ENCODE measurements at regions not wholly inside any gene's neighbourhood (a gene's known extent, or its start where the extent isn't known, plus 50 kb on each side); places are given as distances from the start of the nearest gene placed in this dataset.
A peak's percentile ranks its signal among the peaks of the same experiment; 100 is the strongest.

DNA sequence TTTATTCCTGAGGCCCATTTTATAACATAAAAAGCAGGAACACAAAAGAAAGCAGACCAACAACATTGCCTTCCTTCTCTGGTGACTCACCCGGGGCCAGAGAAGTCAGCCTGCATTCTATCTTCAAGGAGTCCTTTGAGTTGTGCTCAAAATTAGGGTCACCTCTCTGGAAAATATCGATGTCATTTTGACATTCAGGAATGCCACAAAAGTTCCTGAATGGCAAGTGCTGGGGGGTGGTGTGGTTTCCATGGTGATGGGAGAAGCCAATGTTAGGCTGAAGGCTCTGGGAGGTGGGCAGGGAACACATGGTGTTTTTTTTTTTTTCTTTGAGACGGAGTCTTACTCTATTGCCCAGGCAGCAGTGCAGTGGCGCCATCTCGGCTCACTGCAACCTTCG is 159.6 kb downstream of the HAPSTR1 start:
- DNase-seq (ENCODE audit: low spot score): no peak

DNA sequence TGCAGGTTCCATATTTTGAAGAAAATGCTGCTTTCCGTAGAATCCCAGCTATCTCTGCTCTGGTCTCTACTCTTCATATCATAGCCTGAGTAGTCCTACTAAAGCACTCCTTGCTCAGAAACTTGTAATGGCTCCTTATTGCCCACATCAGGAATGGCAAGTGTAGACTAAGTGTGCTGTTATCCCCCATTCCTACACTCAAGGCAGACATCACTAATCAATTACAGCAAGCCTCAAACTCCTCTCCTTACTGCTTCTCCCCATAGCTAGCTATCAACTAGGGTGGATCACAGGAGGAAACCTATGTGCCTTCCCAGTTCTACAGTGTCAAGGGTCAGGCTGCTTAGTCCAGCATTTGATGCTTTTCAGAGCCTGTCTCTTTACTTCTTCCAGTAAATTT is 163.4 kb downstream of the HAPSTR1 start:
- DNase-seq (ENCODE audit: low spot score): no peak

- DNase-seq (ENCODE audit: low spot score): peak; percentile 20
Measured at GRCh38 chr16:9256196-9256595, 164.8 kb downstream of the HAPSTR1 start.

DNA sequence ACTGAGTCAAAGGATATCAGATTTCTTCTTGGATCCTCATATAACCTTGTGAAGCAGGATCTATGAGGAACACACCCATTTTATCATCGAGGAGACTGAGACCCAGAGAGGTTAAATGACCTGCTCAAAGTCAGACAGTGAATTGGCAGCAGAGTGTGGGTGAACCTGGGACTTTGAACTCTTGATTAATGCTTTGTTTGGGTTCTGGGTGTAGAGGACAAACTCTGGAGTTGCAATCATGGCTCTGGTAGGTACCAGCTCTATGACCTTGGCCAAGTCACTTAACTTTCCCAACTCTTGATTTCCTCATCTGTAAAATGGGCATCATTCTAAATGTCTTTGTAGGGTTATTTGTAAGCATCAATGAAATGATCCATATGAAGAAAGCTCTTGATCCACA is 166.4 kb downstream of the HAPSTR1 start:
- no peak for DNase-seq (ENCODE audit: low spot score)

DNA sequence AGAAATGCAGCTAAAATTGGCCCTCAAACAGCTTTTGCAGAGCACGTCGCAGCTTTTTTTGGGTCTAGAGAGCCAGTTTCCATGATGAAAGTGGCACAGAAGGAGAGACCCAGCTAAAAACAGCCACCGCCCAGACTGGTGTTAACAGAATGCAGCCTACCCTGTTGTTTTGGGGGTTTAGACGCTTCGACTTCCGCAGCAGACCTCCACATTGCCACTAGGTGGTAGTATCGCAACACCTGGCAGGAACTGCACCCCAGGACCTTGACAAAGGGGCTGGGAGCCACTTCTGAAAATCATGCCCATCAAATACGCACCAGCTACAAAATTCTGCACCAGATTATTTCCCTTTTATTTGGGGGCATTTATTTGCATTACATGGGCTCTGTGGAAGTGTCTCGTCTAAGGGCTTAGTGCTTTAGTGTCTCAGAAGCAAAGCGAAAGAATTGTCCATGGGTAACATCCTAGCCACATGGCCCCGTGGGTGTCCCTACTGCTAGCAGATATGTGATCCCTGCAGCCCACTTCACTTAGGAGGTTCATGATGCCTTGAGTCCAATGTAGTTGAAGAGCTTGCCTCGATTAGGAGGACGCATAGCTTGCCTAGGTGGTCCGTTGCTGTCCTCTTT is 167.1 kb downstream of the HAPSTR1 start:
- DNase-seq (ENCODE audit: low spot score): no peak

DNA sequence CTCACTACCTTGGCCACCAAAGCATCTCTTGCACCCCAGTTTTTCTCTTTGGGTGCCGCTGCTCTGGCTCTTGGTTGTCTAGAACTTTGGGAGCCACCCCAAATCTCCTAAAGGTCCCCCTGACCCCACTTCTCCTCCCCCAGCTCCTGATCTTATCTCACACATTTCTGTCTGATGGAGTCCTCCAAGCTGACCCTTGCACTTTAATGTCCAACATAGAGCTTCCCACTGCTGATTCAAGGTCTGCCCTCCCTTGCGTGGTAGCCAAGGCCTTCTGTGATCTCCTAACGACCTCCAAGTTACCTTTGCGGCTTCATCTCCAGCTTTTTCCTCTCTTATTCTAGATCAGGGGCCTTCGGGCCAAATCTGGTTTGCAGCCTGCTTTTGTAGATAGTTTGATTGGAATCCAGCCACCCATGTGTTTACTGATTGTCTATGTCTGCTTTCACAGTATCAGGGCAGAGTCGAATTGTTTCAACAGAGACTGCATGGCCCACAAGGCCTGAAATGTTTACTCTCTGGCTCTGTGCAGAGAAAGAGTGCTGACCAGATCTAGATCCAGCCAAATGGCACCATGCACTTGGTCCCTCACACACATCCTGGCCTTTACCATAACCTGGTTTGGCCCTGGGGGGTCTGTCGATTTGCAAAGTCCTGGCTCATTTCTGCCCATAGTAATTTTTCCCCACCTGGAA is 168.6 kb downstream of the HAPSTR1 start:
- DNase-seq (ENCODE audit: low spot score): no peak

GRCh38 chr16:9260666-9261065 is 169.2 kb downstream of the HAPSTR1 start:
- no peak for DNase-seq (ENCODE audit: low spot score)

DNA sequence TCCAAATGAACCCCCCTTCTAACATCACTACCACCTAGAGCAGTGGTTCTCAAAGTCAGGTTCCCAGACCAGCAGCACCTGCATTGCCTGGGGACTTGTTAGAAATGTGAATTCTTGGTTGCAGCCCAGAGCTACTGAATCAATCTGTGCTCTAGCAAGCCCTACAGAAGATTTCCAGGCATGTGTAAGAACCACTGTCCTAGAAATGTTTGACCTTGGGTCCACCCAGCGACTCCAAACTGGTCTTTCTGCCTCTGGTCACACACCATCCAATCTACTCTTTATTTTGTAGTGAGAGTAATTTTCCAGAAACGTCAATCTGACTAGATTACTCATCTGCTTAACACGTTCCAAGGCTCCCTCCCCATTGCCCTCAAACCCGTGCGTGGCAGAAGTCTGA is 169.9 kb downstream of the HAPSTR1 start:
- no peak for DNase-seq (ENCODE audit: low spot score)

DNA sequence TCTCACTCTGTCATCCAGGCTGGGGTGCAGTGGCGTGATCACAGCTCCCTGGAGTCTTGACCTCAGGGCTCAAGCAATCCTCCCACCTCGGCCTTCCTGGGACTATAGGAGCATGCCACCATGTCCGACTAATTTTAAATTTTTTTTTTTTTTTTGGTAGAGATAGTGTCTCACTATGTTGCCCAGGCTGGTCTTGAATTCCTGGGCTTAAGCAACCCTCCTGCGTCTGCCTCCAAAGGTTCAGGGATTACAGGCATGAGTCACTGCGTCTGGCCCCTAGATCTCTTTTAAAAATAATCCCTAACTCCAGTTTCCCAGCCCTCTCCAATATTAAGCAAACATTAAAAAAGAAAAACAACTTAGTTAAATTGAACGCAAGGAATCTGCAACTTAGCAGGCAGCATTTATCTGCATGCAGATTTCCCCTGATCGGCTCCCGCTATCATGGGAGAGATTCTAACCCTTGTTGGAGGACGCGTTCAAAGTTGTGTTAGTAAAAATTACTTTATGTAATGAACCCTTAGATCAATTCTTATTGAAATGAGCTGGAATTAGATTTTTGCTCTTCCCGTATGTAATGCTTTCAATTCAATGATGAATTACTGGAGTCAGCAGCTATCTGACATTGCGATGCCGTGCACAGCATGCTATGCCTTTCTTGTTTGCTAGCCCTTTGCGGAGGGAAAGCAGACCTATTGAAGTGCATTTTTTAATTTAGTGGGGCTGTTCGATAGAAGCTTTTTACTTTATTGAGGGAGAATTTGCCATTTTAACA is 171.7 kb downstream of the HAPSTR1 start:
- no peak for DNase-seq (ENCODE audit: low spot score)

DNA sequence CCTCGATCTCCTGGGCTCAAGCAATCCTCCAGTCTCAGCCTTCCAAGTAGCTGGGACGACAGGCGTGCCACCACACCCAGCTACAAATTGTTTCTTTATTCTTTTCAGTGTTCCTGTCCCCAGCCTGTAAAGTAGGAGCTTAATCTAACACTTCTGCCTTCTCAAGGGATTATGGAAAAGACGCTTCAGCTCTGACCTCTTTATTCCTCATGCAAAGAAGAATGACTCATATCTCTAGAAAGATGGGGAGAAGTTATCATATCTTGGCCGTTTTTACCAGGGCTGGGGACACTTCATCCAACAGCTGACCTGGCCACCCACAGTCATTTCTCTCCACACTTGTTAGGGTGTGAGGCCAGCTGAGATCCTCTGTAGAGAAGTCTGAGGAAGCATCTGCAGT is 172.6 kb downstream of the HAPSTR1 start:
- DNase-seq (ENCODE audit: low spot score): no peak

GRCh38 chr16:9268446-9268845 is 177.0 kb downstream of the HAPSTR1 start:
- no peak for DNase-seq (ENCODE audit: low spot score)

DNA sequence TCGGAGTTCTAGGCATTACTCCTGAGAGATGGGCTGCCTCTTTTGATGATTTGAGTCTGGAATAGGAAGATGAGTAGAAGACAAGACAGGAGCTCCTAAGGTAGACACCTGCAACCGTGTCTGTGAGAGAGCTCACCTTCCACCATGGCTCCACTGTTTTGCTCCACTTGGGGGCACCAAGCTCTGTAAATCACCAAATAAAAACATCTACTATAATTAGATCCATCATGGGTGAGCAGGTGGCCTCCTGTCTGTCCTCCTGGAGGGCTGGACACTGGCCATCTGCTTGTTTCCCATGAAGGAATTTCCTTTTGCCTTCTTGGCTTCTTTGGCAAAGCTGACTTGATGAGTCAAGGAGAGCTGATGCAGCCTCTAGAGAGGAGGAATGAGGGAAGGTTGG is 179.0 kb downstream of the HAPSTR1 start:
- no peak for DNase-seq (ENCODE audit: low spot score)

DNA sequence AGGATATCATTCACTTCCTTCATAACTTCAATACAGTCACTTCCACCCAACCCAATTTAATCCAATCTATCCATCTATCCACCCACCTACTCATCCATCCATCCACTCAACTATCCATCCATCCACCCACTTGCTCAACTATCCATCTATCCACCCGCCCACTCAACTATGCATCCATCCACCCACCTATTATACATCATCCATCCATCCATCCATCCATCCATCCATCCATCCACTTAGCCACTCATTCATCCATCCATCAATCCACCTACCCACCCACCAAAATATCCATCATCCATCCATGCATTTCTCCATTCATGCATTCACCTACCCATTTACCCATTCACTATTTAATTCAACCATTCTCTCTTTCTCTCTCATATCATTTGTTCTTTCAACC is 179.5 kb downstream of the HAPSTR1 start:
- DNase-seq (ENCODE audit: low spot score): no peak

GRCh38 chr16:9271841-9272240 is 180.4 kb downstream of the HAPSTR1 start:
- DNase-seq (ENCODE audit: low spot score): no peak

GRCh38 chr16:9275377-9275776 is 183.9 kb downstream of the HAPSTR1 start:
- no peak for DNase-seq (ENCODE audit: low spot score)

DNA sequence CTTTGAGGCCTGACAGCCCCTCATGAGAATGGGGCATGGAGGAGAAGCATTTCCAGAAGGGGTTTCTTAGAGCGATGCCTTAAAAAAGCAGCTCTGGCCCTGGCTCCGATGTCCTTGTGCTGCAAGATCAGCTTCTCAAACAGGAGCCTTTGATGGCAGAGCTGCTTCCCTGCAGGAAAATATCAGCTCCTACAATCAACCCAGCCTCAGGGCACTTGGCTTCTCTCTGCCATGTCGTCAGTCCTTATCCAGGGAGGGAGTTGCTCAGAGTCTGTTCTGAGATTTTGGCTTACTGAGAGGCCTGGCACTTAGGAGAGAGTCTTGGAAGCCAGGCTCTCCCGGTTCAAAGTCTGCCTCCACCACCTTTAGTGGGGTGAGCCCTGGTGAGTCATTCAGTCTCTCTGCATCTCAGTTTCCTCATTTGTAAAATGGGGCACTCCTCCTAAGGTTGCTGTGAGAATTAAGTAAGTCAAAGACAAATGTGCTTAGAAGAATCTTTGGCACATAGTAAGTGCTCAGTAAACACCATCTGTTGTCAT is 184.4 kb downstream of the HAPSTR1 start:
- DNase-seq (ENCODE audit: low spot score): no peak

DNA sequence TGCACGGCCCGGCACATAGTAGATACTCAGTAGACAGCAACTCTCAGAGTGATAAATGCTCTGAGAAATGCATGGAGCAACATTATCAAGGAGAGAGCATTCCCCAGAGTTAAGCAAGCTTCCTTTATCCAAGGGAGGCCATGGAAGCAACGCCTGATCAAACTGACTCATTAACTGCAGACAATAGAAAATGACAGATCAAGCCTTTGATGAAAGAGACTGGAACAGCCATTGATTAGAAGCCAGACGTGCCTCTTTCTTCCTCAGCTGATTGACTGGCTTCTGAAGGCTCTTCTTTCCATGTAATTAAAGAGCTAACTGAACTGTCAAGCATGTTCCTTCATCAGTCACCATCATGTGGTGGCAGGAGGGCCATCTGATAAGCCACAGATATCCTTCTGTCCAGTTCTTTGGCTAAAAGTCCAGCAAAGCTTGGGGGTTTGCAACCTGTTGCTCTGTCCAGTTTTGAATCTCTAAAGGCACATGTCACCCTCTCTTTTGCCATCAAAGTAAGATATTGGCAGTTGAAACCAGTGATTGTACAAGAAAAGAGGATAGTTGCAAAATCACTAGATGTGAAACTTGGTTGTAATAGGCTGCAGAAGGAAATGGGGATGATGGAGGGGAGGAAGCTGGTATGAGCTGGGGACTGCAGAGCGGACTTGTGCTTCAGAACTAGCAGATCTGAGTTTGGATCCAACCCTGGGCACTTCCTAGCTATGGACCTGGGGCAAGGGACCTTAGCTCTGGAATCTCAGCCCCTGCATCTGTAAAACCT is 188.0 kb downstream of the HAPSTR1 start:
- no peak for DNase-seq (ENCODE audit: low spot score)

DNA sequence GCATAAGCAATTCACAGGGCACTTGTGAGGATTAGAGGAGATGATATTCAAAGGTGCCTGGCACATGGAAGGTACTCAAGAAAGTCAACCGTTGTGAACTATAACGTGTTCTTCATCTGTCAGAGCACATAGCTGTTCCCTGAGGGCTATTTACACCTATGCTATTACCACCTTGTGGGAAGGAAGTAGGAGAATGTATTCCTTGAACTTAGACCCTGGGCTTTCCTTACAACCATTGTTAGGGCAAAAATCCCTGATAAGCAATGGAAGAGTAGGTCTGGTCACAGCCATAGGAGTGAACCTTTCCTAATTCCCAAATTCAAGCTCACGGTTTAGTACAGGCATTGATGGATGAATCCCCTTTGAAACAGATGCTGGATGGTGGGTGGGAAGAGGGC is 188.6 kb downstream of the HAPSTR1 start:
- no peak for DNase-seq (ENCODE audit: low spot score)

- DNase-seq (ENCODE audit: low spot score): no peak
Measured at GRCh38 chr16:9286930-9287329, 195.5 kb downstream of the HAPSTR1 start.

GRCh38 chr16:9296271-9296590 is 204.8 kb downstream of the HAPSTR1 start:
- DNase-seq (ENCODE audit: low spot score): no peak

DNA sequence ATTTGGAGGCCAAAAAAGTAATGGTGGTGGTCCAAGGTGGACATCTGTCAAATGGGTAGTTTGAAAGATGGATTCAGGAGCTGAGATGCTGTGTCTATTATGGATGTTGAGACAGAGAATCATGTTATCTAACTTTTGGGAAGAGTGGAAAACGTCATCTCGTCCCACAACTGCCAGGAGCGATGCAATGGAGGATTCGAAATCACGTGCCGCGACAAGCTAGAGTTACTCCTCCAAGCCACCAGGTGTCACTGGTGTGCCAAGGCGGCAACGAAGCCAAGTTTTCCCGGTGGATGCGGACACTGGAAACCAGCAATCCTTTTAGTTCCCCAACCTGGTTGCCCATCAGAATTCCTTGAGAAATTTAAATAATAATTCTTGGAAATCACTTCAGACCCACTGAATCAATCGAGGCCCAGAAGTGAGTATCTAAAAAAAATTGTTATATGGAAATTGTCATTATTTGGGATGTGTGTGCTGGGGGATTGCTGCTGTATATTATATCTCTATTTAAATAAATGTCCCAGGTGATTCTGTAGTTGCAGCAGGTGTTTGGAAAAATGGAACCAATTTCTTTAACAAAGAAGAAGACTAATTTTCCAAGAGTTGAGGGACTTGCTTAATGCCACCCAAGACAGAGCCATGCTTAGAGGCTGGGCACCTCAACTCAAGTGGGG is 206.1 kb downstream of the HAPSTR1 start:
- no peak for DNase-seq (ENCODE audit: low spot score)

DNA sequence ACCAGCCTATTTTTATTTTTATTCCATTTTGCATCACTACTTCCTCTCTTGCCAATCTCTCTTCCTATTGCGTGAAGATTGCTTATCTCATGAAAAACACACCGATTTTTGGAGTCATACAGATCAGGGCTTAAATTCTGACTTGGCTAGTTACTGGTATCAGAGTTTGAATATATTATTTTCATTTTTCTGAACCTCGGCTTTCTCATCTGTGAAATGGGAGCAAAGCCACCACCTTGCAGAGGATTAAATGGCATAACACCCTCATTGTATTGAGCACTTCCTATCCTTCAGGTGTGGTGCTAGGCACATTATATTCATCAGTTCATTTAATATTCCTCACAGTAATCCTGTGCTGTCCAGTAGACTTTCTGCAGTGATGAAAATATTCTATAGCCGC is 208.8 kb downstream of the HAPSTR1 start:
- DNase-seq (ENCODE audit: low spot score): no peak

Data from hematopoietic multipotent progenitor cell treated with erythropoietin and hydrocortisone succinate and interleukin-3 and kit ligand, for 15 days (in vitro differentiated cells).